HuH-7 (cell line): ENCODE measurements at regions not wholly inside any gene's neighbourhood (a gene's known extent, or its start where the extent isn't known, plus 50 kb on each side); places are given as distances from the start of the nearest gene placed in this dataset.
"Not testable (repeated sequence)": the region's sequence is repeated elsewhere in the genome, so short reads cannot be mapped to it uniquely, and the experiment has no call there.

Experiments used
- DNase-seq: peaks from one replicate; pipeline ENCODE4 v3.0.0; 2011; ENCODE audit warnings: low spot score

DNA sequence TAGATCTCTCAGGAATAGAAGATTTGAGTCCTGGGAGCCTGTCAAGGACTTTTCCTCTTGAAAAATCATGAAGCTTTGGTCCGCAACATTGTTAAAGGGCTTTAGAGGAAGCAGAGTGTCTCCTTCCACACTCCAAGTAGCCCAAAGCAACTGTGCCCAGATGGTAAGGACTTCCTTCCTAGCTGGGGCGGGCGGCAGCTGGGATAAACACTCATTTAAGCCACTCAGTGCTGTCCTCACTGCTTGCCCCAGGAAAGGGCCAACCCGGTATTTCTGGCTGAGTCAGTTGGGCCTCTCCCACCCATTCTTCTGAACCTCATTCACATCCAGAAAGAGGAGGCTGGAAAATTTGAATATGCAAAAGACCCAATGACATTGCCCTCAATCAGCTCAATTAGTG, 144.3 kb downstream of the CHIC2 start:
- no peak for DNase-seq

DNA sequence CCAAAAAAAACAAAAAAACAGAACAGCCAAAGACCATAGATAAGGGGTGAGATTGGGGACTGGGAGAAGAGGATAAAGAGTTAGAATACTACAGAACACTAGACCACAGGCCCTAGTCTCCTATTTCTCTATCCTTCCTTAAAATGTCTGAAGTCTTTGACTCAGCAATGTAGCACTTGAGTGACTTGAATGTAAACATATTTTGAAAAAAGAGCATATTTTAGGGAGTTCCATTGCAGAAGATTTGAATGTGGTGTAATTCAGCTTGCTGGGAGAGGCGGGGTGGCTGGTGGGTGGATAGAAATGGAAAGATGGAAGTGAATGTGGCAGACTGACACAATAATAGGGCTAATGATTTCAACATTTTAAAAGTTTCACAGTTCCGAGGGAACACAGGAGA, 144.9 kb downstream of the CHIC2 start:
- no peak for DNase-seq

DNA sequence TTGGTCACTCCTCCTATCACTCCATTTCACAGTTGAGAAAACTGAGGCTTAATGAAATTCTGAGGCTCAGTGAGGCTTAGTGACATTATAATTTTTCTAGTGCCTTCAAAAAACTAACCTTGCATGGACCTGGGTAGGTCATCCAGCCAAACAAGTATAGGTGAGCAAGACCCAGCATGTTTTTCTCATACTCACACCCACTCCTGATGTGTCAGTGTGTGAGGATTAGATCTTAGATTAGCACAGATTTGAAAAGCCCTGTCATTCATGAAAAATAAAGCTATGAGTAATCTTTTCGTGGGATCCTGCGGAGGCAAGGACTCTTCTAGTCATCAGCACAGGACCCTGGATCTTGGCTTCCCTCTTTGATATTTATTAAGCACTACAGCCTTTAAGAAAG, 146.7 kb downstream of the CHIC2 start:
- no peak for DNase-seq

DNA sequence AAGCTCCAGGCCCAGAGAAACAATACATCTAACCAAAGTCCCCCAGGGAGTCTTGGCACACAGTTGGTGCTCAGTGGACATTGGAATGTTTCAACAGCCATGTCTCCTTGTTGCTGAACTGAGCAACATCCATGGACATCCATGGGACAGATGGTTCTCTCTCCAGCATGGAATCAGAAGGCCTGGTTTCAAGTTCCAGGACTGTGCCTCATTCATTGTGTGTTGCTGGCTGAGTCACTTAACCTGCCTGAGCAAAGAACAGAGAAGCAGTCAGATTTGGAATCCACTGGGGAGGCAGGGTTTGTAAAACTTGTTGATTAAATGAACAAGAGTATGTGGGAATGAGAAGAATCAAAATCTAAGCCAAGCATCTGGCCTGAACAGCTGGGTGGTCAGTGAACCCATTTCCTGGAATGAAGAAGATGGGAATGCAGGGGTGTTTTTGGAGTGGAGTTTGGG, 147.9 kb downstream of the CHIC2 start:
- no peak for DNase-seq

DNA sequence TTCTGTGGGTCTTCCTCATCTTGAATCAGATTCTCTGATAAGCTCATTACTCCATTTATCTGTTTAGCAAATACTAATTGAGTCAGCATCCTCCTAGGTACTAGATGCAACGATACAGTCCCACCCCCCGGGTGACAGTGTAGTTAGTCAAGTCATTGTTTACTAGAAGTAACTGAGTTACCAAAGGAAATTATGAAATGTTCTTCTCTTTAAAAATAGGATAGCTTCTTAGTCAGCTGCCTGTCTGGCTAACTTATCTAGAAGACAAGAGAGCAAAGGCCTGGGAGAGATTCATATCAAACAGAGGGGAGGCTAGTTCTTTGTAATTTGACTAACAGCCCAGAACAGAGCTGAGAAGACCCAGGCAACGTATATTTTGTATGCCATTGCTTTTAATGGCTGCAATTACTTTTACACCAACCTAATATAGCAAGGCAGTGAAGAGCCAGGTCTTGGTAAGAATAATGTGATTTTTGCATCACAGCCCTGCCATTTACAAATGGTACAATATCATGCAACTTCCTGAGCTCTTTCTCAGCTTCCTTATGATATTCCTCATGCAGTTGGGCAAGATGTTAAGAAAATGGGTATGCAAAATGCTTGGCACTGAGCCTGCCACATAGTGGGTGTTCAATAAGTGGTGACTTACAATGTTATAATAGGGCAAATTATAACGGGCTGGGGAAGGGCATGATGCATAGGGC, 149.9 kb downstream of the CHIC2 start:
- DNase-seq, result no peak

DNA sequence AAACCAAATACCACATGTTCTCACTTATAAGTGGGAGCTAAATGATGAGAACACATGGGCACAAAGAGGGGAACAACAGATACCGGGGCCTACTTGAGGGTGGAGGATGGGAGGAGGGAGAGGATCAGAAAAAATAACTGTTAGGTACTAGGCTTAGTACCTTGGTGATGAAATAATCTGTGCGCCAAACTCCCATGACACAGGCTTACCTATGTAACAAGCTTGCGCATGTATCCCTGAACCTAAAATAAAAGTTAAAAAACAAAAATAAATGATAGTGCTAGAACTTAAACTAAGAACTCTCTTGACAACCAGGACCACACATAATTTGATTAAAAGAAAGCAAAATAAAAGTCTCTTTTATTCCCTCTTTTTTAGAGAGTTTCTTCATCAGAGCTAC, 150.6 kb downstream of the CHIC2 start:
- no peak for DNase-seq

DNA sequence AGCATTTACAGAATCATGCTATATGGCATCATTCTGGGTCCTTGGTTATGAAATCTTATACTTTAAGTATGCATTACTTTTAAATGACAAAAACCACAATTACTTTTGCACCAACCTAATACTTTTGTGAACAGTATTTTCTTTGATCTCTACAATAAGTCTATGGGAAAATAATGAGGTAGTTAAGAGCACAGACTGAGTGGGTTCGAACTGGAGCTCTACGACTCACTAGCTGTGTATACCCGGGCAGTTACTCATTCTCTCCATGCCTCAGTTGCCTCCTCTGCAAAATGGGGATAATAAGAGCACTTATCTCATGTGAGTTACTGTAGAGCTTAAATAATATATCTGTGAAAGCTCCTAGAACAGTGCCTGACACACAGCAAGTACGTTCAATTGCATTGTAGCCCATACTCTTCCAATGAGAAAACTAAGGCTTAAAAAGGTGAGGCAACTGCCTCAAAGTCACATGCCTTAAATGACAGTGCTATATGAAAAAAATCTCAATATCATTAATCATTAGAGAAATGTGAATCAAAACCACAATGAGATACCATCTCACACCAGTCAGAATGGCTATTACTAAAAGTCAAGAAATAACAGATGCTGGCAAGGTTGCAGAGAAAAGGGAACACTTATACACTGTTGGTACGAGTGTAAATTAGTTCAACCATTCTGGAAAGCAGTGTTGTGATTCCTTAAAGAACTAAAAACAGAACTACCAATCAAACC, 151.5 kb downstream of the CHIC2 start:
- DNase-seq, result no peak

DNA sequence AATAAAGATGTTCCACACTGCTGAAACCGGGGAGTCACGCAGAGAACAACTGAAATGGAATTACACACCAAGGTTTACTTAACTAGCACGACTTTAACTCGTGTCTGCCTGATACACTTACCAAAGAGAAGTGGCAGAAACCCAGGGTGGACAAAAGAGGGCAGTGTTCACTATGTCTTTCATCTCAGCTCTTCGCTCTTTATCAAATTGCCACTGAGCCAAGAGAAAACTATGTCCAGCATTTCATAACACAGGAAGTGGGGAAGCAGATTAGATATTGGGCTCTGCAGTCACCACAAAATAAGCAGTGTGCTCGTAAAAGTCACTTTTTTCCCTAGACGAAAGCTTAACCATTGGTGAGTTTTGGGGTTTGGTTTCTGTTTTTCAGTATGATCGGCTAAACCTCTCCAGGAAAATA, 155.7 kb downstream of the CHIC2 start:
- peak; percentile 78 for DNase-seq

DNA sequence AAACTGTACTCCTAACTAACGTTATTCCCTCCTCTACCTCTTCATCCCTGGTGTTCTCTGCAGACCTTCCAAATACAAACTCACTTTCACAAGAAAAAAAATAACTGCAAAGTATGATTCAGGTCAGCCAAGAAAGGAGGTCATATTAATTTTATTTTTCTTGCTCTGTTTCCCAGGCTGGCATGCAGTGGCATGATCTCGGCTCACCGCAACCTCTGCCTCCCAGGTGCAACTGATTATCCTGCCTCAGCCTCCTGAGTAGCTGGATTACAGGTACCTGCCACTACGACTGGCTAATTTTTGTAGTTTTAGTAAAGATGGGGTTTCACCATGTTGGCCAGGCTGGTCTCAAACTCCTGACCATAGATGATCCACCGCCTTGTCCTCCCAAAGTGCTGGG, 156.6 kb downstream of the CHIC2 start:
- no peak for DNase-seq

DNA sequence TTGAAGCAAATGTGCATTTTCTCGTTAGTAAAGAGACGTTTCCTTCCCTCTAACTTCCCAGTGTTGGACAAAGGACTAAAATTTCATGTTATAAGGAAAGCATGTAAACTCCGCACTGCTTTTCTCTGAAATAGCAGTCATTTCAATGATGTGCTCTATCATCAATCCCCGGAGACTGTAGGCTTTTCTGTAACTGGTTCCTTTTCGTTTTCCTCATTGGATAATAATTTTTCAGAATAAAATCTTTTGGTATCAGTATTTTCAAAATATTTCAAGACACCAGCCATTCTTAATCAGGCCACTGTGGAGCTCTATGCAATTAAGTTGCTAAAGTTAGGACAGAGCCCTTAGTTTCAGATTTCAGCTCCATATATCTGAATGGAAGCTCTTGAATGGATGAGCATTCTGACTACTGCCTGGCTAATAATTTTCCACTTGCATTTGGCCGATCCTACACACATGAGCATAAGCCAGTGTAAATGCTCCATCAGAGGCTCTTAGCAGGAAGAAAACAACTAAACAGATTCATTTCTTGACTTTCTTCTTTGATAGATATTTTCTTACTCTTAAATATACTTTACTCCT, 157.7 kb downstream of the CHIC2 start:
- no peak for DNase-seq

DNA sequence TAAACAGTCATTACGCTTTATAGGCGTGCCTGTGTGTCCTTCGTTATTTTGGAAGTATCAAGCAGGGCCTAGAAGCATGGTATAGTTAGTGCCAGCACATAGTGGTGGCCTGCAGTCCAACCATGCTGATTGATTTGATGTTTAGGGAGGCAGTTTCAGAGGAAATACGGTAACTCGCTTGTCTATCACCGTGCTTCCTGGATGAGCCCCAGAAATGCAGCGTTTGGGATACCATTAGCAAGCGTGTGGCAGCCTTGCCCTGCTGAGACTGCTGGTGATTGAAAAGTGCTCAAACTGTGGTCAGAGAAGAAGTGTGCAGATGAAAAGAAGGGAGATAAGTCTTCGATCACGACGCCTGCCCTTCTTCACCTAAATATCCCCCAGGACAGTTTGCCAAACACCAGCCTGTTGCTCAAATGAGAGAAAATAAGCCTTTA, 158.4 kb downstream of the CHIC2 start:
- peak; percentile 53 for DNase-seq

DNA sequence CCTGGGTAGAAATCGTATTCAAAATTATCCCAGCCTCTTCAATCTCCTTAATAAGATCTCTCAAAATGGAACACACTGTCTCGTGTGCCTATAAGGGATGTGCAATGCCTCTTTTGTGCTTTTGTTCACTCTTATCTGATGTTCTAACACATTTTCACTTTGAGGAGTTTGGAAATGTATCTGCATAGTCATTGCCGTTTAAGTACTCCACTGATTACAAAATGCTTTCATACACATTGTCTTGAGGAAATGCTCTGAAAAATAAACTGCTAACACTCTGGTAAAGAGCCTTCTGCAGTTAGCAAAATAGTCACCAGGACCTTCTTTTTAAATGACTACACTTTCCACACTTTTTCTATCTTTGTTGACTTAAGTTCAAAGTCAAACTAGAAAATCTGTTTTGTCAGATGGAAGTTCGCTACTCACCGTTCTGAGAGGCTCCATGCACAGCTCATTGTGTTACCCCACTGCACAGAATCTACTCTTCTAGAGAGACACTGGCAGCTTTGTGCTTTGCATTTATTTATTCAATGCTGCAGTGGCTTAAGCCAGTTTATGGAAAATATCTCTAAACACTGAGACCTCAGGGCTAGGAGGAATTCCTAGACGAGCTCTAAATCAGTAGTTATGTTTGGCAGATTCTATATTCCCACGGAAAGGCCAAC, 159.0 kb downstream of the CHIC2 start:
- no peak for DNase-seq

DNA sequence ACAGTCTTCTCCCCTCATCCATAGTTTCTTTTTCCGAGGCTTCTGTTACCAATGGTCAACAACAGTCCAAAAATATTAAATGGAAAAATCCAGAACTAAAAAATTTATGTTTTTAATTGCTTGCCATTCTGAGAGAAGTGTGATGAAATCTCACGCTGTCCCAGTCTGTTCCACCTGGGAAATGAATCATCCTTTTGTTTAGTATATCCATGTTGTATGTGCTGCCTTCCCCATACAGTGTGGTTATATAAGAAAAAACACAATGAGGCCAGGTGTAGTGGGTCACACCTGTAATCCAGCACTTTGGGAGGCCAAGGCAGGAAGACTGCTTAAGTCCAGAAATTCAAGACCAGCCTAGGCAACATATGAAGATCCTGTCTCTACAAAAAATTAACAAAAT, 161.6 kb downstream of the CHIC2 start:
- DNase-seq, result no peak

DNA sequence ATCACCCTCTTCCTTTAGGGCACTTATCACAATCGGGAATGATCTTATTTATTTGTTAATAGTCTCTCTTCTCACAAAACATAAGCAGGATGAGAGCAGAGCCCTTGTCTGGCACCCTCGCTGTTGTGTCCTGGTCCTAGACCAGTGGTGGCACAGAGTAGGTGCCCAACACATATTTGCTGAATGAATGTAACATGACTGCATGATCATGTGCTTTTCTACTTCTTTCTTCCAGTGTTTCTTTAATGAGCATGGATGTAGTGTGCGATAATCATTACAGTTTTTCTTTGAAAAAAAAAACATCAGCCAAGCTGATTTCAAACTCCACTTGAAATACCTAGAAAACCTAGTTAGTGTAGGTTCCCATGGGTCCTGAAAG, 164.1 kb downstream of the CHIC2 start:
- DNase-seq, result no peak

DNA sequence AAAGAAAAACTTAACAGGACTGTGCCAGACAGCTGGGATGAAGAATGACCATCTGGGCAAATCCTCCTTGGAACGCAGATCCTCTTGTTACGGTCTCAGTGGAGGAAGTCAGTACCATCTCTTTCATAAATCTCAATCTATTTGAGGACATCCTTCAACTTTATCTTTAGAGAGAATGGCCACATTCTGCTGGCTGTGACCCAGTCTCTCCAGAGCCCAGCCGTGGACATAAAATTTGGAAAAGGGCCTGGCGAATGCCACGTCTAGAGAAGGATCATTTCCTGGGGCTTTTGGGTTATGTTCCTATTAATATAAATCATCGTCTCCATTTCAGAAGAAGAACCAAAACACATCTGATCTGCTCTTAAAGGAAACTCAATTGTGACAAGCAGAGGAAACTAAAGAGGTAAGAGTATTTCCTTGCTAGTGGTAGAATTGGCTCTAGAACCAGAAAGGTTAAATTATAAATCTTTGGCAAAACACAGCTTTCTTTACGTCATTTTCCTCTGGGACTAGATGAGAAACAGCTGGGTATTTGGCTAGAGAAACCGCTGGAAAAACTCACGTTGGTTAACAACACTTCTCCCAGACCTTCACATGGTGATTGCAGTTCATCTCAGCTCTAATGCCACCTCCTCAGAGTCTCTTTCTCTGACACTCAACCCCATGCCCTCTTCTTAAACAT, 164.7 kb downstream of the CHIC2 start:
- no peak for DNase-seq

DNA sequence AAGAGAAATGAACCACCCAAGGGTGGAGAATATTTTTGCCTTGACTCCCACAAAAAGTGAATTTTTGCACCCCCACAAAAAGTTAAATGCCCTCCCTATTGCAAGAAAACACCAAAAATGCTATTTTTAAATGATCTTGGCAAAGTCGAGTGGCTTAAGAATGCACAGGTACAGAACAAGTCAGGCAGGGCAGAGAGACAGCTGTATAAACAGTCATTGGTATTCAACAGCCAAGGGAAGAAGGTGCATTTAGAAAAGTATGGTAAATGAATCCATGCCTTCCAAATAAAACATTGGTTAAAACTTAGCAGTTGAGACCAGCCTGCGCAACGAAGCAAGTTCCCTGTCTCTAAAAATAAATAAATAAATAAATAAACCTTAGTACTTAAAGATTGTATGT, 169.3 kb downstream of the CHIC2 start:
- DNase-seq, result no peak

DNA sequence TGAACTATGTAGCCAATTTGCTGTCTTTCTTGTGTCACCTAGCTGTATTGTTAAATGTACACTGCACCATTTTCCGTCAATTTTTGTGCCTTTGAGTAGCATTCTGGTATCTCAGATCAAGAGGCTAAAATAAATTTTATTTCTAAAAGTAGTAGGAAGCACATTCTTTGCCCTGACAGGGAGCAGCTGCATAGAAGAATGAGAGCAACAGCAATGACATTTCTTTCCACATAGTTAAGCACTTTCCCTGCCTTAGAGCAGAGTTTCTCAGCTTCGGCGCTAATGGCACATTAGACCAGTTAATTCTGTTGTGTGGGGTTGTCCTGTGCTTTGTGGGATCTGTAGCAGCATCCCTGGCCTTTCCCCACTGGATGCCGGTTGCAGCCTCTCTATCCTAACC, 173.9 kb downstream of the CHIC2 start:
- no peak for DNase-seq

DNA sequence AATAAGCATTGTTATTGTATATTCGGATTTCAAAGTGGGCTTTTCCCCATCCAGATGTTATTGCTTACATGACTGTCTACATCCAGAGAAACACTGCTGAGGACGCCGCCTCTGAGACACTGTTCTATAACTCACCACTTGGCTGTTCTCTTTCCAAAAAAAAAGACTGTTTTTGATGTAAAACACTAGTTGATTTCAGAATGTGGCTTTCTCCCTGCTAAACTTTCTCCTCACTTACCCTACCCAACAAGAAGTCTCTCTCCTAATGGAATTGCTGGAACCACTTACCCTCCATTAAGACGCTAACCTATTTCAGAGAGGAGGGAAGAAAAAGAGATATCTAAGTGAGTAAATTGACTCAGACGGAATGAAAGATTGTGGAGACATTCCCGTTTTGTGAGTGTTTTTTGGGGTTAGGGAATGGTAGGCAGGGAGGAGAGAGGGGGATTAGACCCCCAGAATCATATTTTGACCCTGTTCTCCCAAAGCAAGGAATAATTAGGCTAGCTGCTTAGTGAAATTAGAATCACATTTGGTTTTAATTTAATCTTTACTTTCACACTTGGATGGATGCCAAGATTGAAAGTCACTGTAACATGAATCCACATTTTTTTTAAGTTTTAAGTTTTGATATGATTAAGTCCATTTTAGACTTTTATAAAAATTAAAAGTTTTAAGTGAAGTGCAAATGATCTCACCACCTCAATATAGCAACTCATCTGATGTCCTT, 174.9 kb downstream of the CHIC2 start:
- no peak for DNase-seq

DNA sequence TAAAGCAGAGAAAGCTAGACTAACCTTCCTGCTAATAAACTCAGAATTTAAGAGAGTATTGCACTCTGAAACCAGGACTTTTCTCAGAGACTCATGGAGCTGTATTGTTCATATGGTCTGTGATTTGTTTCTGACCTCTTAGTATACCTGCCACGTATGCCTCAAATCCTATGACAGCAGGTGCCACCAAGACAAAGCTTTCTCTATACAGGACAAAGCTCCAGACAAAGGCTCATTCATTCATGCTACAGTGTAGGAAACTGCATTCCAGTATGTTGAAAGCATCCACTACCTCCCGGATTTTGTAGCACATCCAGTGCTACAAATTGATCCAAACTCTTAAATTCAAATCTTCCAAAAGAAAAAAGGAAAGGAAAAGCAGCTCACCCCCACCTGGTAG, 178.3 kb downstream of the CHIC2 start:
- peak; percentile 14 for DNase-seq

DNA sequence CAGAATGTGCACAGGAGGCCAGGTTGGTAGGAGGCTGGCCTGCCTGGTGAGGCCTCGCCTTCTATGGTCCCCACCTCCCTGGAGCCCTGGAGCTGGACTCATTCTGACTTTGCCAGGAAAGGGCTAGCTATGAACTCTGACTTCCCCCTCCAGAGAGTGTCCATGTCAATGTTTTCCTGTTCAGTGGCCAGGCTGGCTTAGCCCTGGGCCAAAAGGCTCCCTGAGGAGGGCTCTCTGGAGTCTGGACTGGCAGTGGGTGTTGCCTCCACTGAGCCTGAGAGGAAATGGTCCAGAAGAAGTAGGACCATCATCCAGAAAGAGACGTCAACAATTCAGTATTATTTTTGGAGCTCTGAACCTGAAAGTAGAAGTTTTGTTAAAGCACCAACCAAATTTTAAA, 178.7 kb downstream of the CHIC2 start:
- DNase-seq, result no peak

DNA sequence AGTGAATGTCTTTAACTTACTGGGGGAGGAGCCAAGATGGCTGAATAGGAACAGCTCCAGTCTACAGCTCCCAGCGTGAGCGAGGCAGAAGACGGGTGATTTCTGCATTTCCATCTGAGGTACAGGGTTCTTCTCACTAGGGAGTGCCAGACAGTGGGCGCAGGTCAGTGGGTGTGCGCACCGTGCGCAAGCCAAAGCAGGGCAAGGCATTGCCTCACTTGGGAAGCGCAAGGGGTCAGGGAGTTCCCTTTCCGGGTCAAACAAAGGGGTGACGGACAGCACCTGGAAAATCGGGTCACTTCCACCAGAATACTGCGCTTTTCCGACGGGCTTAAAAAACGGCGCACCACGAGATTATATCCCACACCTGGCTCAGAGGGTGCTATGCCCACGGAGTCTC, 187.3 kb downstream of the CHIC2 start:
- not testable (repeated sequence) for DNase-seq

DNA sequence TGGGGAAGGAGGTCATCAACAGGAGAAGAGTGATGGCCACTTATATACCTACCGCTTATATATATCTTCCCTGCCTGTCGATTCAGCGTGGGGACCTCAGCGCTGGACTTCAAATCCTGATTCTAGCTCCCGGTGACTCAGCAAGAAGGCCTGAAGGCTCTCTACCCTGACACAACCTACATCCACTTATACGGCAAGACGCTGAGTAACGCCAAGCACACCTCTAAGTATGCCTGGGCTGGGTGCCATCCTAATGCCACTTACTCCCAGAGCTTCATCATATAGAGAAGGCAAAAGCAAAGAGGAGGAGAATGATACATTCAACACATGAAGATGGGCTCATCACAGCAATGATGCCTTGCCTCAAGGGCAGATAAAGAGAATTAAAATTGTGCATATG, 198.3 kb downstream of the CHIC2 start:
- no peak for DNase-seq
